ENCODE measurements at regions not wholly inside any gene's neighbourhood (a gene's known extent, or its start where the extent isn't known, plus 50 kb on each side); places are given as distances from the start of the nearest gene placed in this dataset.

DNA sequence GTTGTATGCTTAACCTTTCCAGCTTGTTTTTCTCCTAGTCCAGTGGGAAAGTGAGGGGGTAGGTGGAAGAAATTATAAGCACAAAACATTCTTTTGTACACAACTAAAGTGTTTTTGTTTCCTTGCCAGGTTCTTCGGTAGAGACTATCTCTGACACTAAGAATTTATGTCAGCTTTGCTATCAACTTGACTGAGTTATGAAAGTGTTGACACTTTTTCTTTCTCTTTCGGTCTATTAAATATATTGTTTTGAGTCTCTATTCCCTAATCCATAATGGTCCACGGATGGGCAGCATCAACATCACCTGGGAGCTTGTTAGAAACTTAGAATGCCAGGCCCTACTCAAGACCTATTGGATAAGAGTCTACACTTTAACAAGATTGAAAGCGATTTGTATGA lies 195.0 kb upstream of the ATP10B start:
- H3K9me3 Mint-ChIP-seq (ENCODE audit: low read depth, unreplicated experiment), result peaks cover 3% of the 10 kb centered on the region
- H3K27me3 Mint-ChIP-seq (ENCODE audit: unreplicated experiment), result no peaks in the 10 kb centered on the region
- BruUV-seq (replicated peaks), result no TSS peak
- DNase-seq, result no peak
- CTCF ChIA-PET, result interaction anchor here (0.6 kb wide), 1 partner anchor 745 kb away, joined by 3 read pairs; no protein-coding TSS in a partner anchor
- H3K36me3 Mint-ChIP-seq (ENCODE audit: insufficient read depth, unreplicated experiment), result no peaks in the 10 kb centered on the region
- TF ChIP-seq, protein P1, sequence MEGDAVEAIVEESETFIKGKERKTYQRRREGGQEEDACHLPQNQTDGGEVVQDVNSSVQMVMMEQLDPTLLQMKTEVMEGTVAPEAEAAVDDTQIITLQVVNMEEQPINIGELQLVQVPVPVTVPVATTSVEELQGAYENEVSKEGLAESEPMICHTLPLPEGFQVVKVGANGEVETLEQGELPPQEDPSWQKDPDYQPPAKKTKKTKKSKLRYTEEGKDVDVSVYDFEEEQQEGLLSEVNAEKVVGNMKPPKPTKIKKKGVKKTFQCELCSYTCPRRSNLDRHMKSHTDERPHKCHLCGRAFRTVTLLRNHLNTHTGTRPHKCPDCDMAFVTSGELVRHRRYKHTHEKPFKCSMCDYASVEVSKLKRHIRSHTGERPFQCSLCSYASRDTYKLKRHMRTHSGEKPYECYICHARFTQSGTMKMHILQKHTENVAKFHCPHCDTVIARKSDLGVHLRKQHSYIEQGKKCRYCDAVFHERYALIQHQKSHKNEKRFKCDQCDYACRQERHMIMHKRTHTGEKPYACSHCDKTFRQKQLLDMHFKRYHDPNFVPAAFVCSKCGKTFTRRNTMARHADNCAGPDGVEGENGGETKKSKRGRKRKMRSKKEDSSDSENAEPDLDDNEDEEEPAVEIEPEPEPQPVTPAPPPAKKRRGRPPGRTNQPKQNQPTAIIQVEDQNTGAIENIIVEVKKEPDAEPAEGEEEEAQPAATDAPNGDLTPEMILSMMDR (IDR thresholded peaks at IDR 0.05; ENCODE audit: unreplicated experiment), result no peak
- no peaks in the 10 kb centered on the region for H3K4me1 Mint-ChIP-seq (ENCODE audit: low read depth, unreplicated experiment)
- no peak overlapping the region for H3K4me3 Mint-ChIP-seq (ENCODE audit: low read depth, unreplicated experiment)
- no peak overlapping the region for H3K27ac Mint-ChIP-seq (ENCODE audit: unreplicated experiment)
- intact Hi-C loops (cut with micrococcal nuclease; ENCODE audit: unreplicated experiment), result no loop called here

DNA sequence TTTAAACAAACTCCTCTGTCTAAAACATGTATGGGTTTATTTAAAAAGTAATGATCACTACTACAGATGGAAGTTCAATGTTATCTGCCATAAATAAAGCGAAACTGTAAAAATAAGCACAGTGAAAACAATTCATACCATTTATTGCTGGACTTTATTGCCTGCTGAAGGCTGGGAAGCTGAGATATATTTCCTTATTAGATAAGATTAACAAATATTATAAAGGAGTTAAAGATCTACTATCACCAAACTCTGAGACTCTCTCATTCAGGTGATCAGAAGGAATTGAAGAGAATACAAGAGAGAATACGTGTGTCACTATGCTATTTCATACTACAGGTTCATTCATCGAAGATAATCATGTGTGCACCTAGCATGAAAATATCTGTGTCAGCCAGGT lies 190.9 kb upstream of the ATP10B start:
- Mint-ChIP-seq H3K27me3 (ENCODE audit: unreplicated experiment) (no peaks in the 10 kb centered on the region), H3K36me3 (ENCODE audit: insufficient read depth, unreplicated experiment) (no peaks in the 10 kb centered on the region), H3K9me3 (ENCODE audit: low read depth, unreplicated experiment) (peaks cover 7% of the 10 kb centered on the region), H3K4me3 (ENCODE audit: low read depth, unreplicated experiment) (no peak overlapping the region), H3K4me1 (ENCODE audit: low read depth, unreplicated experiment) (no peaks in the 10 kb centered on the region), H3K27ac (ENCODE audit: unreplicated experiment) (no peak overlapping the region)
- TF ChIP-seq, protein P1 (IDR thresholded peaks at IDR 0.05; ENCODE audit: unreplicated experiment), result no peak
- CTCF ChIA-PET, result no interaction called here
- no TSS peak for BruUV-seq (replicated peaks)
- no peak for DNase-seq
- intact Hi-C loops (cut with micrococcal nuclease; ENCODE audit: unreplicated experiment), result no loop called here

DNA sequence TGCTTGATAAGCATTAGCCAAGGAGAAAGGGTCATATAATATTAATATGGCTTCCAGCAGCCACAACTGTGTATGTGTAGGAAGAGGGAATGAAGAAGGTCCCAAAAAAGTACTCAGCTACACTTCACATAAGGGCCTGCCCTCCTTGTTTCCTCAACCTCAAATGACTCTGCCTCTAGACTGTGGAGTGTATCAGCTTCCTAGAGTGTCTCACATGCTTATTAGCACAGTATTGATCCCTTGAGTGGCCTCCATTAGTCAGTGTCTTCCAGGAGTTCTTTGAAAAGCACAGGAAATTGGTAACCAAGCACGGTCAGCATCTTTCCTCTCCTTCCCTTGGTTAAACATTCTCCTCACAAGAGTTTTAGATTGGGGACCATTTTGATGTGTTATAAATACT lies 190.4 kb upstream of the ATP10B start:
- peaks cover 10% of the 10 kb centered on the region for H3K9me3 Mint-ChIP-seq (ENCODE audit: low read depth, unreplicated experiment)
- H3K27ac Mint-ChIP-seq (ENCODE audit: unreplicated experiment), result no peak overlapping the region
- no peaks in the 10 kb centered on the region for H3K4me1 Mint-ChIP-seq (ENCODE audit: low read depth, unreplicated experiment)
- no peaks in the 10 kb centered on the region for H3K36me3 Mint-ChIP-seq (ENCODE audit: insufficient read depth, unreplicated experiment)
- TF ChIP-seq, protein P1 (IDR thresholded peaks at IDR 0.05; ENCODE audit: unreplicated experiment), result no peak
- DNase-seq, result no peak
- CTCF ChIA-PET, result no interaction called here
- intact Hi-C loops (cut with micrococcal nuclease; ENCODE audit: unreplicated experiment), result no loop called here
- no TSS peak for BruUV-seq (replicated peaks)
- H3K4me3 Mint-ChIP-seq (ENCODE audit: low read depth, unreplicated experiment), result no peak overlapping the region
- no peaks in the 10 kb centered on the region for H3K27me3 Mint-ChIP-seq (ENCODE audit: unreplicated experiment)

DNA sequence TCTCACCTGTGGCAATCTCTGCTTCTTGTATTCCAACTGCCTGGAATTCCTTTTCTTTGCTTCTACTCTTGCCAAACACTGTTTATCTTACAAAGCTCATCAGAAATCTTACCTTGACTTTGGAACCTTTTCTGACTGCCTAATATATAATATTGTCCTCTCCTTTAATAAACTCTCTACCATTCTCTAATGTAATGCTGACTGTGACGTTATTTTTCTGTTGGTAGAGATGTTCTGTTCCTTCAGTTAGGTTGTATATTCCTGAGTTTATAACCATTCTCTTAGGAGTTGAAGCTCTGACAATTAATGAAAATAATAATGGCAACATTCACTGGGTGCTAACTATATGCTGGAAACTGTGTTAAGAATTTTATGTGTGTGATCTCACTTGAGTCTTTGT lies 188.8 kb upstream of the ATP10B start:
- no peak for DNase-seq
- intact Hi-C loops (cut with micrococcal nuclease; ENCODE audit: unreplicated experiment), result no loop called here
- TF ChIP-seq, protein P1 (IDR thresholded peaks at IDR 0.05; ENCODE audit: unreplicated experiment), result no peak
- no TSS peak for BruUV-seq (replicated peaks)
- Mint-ChIP-seq H3K9me3 (ENCODE audit: low read depth, unreplicated experiment) (peaks cover 11% of the 10 kb centered on the region), H3K4me3 (ENCODE audit: low read depth, unreplicated experiment) (no peak overlapping the region), H3K27me3 (ENCODE audit: unreplicated experiment) (no peaks in the 10 kb centered on the region), H3K27ac (ENCODE audit: unreplicated experiment) (no peak overlapping the region), H3K4me1 (ENCODE audit: low read depth, unreplicated experiment) (no peaks in the 10 kb centered on the region), H3K36me3 (ENCODE audit: insufficient read depth, unreplicated experiment) (no peaks in the 10 kb centered on the region)
- CTCF ChIA-PET, result no interaction called here

DNA sequence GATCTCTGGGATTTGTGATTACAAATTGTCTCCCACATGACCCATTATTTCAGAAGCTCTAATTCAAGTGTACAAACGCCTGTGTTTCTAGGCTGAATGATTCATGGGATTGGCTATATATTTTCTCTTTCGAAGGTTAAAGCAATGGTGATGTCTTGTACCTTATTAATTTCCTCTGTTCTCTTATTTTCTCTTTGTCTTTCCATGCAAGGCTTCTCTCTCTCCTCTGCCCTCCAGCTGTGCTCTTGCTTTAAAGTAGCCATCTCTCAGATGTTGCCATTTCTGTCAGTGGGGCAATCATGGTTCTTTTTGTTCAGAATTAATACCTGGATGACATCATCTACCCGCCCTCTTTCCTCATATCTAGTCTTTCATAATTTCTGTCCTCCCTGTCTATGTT lies 184.3 kb upstream of the ATP10B start:
- BruUV-seq (replicated peaks), result no TSS peak
- CTCF ChIA-PET, result no interaction called here

More for the DNA sequence above, 184.3 kb upstream of the ATP10B start:
- Mint-ChIP-seq H3K9me3 (ENCODE audit: low read depth, unreplicated experiment) (peaks cover 14% of the 10 kb centered on the region), H3K36me3 (ENCODE audit: insufficient read depth, unreplicated experiment) (no peaks in the 10 kb centered on the region), H3K27ac (ENCODE audit: unreplicated experiment) (no peak overlapping the region), H3K4me1 (ENCODE audit: low read depth, unreplicated experiment) (no peaks in the 10 kb centered on the region), H3K27me3 (ENCODE audit: unreplicated experiment) (no peaks in the 10 kb centered on the region), H3K4me3 (ENCODE audit: low read depth, unreplicated experiment) (no peak overlapping the region)
- intact Hi-C loops (cut with micrococcal nuclease; ENCODE audit: unreplicated experiment), result no loop called here
- DNase-seq, result no peak
- TF ChIP-seq, protein P1 (IDR thresholded peaks at IDR 0.05; ENCODE audit: unreplicated experiment), result no peak

All from Calu3 (cell line).